H9 (cell line): ENCODE measurements at regions not wholly inside any gene's neighbourhood (a gene's known extent, or its start where the extent isn't known, plus 50 kb on each side); places are given as distances from the start of the nearest gene placed in this dataset.
A peak's percentile ranks its signal among the peaks of the same experiment; 100 is the strongest.

ENCODE experiments used
- DNase-seq: peaks from one replicate; pipeline ENCODE4 v3.0.0-alpha.2; 2017
- H2AFZ ChIP-seq: one replicate; pipeline ENCODE4 v1.6.1; 2013; ENCODE audit warnings: mild to moderate bottlenecking, low read length, control low read depth, moderate library complexity
- H2AK5ac ChIP-seq: 2 replicates; pipeline ENCODE4 v1.6.1; 2013; ENCODE audit warnings: low read length, control low read depth, mixed read lengths; ENCODE audit not compliant: insufficient read length
- H2BK120ac ChIP-seq: one replicate; pipeline ENCODE4 v1.6.1; 2013; ENCODE audit warnings: low read depth, mild to moderate bottlenecking, low read length, control low read depth, inconsistent platforms; ENCODE audit not compliant: poor library complexity, severe bottlenecking
- H2BK12ac ChIP-seq: 2 replicates; pipeline ENCODE4 v1.6.1; 2013; ENCODE audit warnings: low read length, control low read depth, mixed read lengths, low read depth; ENCODE audit not compliant: insufficient read length
- H2BK15ac ChIP-seq: 2 replicates; pipeline ENCODE4 v1.6.1; 2013; ENCODE audit warnings: low read depth, low read length, control low read depth
- H2BK20ac ChIP-seq: one replicate; pipeline ENCODE4 v1.6.1; 2013; ENCODE audit warnings: low read depth, mild to moderate bottlenecking, low read length, control low read depth, inconsistent platforms; ENCODE audit not compliant: poor library complexity, severe bottlenecking
- H2BK5ac ChIP-seq: 2 replicates; pipeline ENCODE4 v1.6.1; 2013; ENCODE audit warnings: low read length, control low read depth, mixed read lengths; ENCODE audit not compliant: insufficient read length
- H3K14ac ChIP-seq: 2 replicates; pipeline ENCODE4 v1.6.1; 2013; ENCODE audit warnings: low read length, control low read depth; ENCODE audit not compliant: insufficient read depth
- H3K18ac ChIP-seq: 2 replicates; pipeline ENCODE4 v1.6.1; 2013; ENCODE audit warnings: low read depth, mild to moderate bottlenecking, mixed read lengths, low read length, control low read depth; ENCODE audit not compliant: insufficient read length
- H3K23ac ChIP-seq: 2 replicates; pipeline ENCODE4 v1.6.1; 2013; ENCODE audit warnings: low read length, control low read depth, mixed read lengths, low read depth; ENCODE audit not compliant: insufficient read length
- H3K23me2 ChIP-seq: 2 replicates; pipeline ENCODE4 v1.6.1; 2013; ENCODE audit warnings: low read depth, mild to moderate bottlenecking, mixed read lengths, low read length, control low read depth; ENCODE audit not compliant: insufficient read length, poor library complexity, severe bottlenecking
- H3K27ac ChIP-seq: 2 replicates; pipeline ENCODE4 v1.5.1; 2013; ENCODE audit warnings: low read length, control low read depth, mixed read lengths, low read depth; ENCODE audit not compliant: insufficient read length
- H3K27me3 ChIP-seq: 2 replicates; pipeline ENCODE4 v1.6.1; 2013; ENCODE audit warnings: low read length, control low read depth, inconsistent platforms; ENCODE audit not compliant: insufficient read depth
- H3K4ac ChIP-seq: 2 replicates; pipeline ENCODE4 v1.6.1; 2013; ENCODE audit warnings: low read depth, mild to moderate bottlenecking, control low read depth, inconsistent platforms, low read length, moderate library complexity
- H3K4me1 ChIP-seq: 2 replicates; pipeline ENCODE4 v1.6.1; 2013; ENCODE audit warnings: low read length, control low read depth, inconsistent platforms; ENCODE audit not compliant: insufficient read depth
- H3K4me2 ChIP-seq: 2 replicates; pipeline ENCODE4 v1.6.1; 2013; ENCODE audit warnings: low read length, control low read depth, mixed read lengths; ENCODE audit not compliant: insufficient read length, insufficient read depth
- H3K56ac ChIP-seq: 2 replicates; pipeline ENCODE4 v1.6.1; 2013; ENCODE audit warnings: low read depth, mild to moderate bottlenecking, mixed read lengths, low read length, control low read depth; ENCODE audit not compliant: insufficient read length
- H3K79me1 ChIP-seq: 2 replicates; pipeline ENCODE4 v1.6.1; 2013; ENCODE audit warnings: low read depth, mild to moderate bottlenecking, moderate library complexity, low read length, control low read depth, inconsistent platforms; ENCODE audit not compliant: insufficient read depth, poor library complexity, severe bottlenecking
- H3K79me2 ChIP-seq: 2 replicates; pipeline ENCODE4 v1.6.1; 2013; ENCODE audit warnings: low read length, control low read depth, inconsistent platforms; ENCODE audit not compliant: insufficient read depth
- H3K9ac ChIP-seq: 2 replicates; pipeline ENCODE4 v1.6.1; 2013; ENCODE audit warnings: low read length, control low read depth, mixed read lengths; ENCODE audit not compliant: insufficient read length; ENCODE audit errors: extremely low read depth
- H3K9me3 ChIP-seq: one replicate; pipeline ENCODE4 v1.6.1; 2013; ENCODE audit warnings: low read depth, low read length, inconsistent platforms; ENCODE audit not compliant: control insufficient read depth
- H3T11ph ChIP-seq: one replicate; pipeline ENCODE4 v1.6.1; 2013; ENCODE audit warnings: mild to moderate bottlenecking, low read length, control low read depth, inconsistent platforms
- H4K20me1 ChIP-seq: one replicate; pipeline ENCODE4 v1.6.1; 2013; ENCODE audit not compliant: control insufficient read depth, insufficient read length, insufficient read depth
- H4K5ac ChIP-seq: 2 replicates; pipeline ENCODE4 v1.6.1; 2013; ENCODE audit warnings: low read depth, mild to moderate bottlenecking, mixed read lengths, low read length, control low read depth; ENCODE audit not compliant: insufficient read length
- H4K8ac ChIP-seq: replicated peaks from 2 replicates; pipeline ENCODE4 v1.6.1; 2013; ENCODE audit warnings: low read length, control low read depth, mixed read lengths, low read depth; ENCODE audit not compliant: insufficient read length
- H4K91ac ChIP-seq: 2 replicates; pipeline ENCODE4 v1.6.1; 2013; ENCODE audit warnings: low read depth, mild to moderate bottlenecking, moderate library complexity, mixed read lengths, low read length, control low read depth; ENCODE audit not compliant: insufficient read length
- H3K27ac Mint-ChIP-seq, 3 experiments: 2 replicates in 2 of 3; 3 replicates in 1 of 3; pipeline ENCODE4 v1.8.0; 2020 to 2021; ENCODE audit warnings: mixed read lengths in 3 of 3, mild to moderate bottlenecking in 1 of 3, moderate library complexity in 1 of 3
- H3K27me3 Mint-ChIP-seq: 2 replicates; pipeline ENCODE4 v1.8.0; 2021; ENCODE audit warnings: low read depth, mild to moderate bottlenecking, moderate library complexity, mixed read lengths
- H3K36me3 Mint-ChIP-seq, 3 experiments: 2 replicates in 2 of 3; 3 replicates in 1 of 3; pipeline ENCODE4 v1.8.0; 2020 to 2021; ENCODE audit warnings: low read depth in 3 of 3, mixed read lengths in 3 of 3; ENCODE audit not compliant: insufficient read depth in 1 of 3
- H3K4me1 Mint-ChIP-seq, 2 experiments: 2 replicates each; pipeline ENCODE4 v1.8.0; 2020; ENCODE audit warnings: mixed read lengths in 2 of 2
- H3K4me3 Mint-ChIP-seq, 2 experiments: 2 replicates in 1 of 2; 3 replicates in 1 of 2; pipeline ENCODE4 v1.8.0; 2020 to 2021; ENCODE audit warnings: mild to moderate bottlenecking in 2 of 2, mixed read lengths in 2 of 2, moderate library complexity in 1 of 2
- H3K9me3 Mint-ChIP-seq, 2 experiments: 2 replicates in 1 of 2; 3 replicates in 1 of 2; pipeline ENCODE4 v1.8.0; 2020; ENCODE audit warnings: mild to moderate bottlenecking in 2 of 2, mixed read lengths in 2 of 2, moderate library complexity in 1 of 2
- WGBS: extraction: QIAGEN DNeasy Blood & Tissue Kit; methylation state at CpG from one replicate; pipeline ENCODE4 v1.1.7; 2013; ENCODE audit warnings: missing lambda C conversion rate, low lambda C conversion rate, mixed read lengths; ENCODE audit not compliant: insufficient read length; ENCODE audit errors: extremely low coverage; 5-methylcytosine and 5-hydroxymethylcytosine counted together
- TF ChIP-seq, protein P1 (sequence below): fragments of 200-600 bp; sonication (generic); conservative IDR thresholded peaks from 3 replicates; pipeline ENCODE4 v1.8.0; 2021; ENCODE audit warnings: antibody characterized with exemption, mild to moderate bottlenecking

GRCh38 chr11:116263770-116264169 lies 509.0 kb downstream of the BUD13 start:
- Histone ChIP-seq H3K4ac (no peak overlapping the region), H3K18ac (no peak overlapping the region), H3K79me2 (no peaks in the 10 kb centered on the region), H2BK15ac (no peak overlapping the region), H2BK20ac (no peak overlapping the region), H3K4me1 (peaks cover 6% of the 10 kb centered on the region; the same call in 1 of the 2 replicates), H3K4me2 (no peak overlapping the region), H3K56ac (no peak overlapping the region), H3K9me3 (no peaks in the 10 kb centered on the region), H4K20me1 (no peaks in the 10 kb centered on the region), H3K27me3 (no peaks in the 10 kb centered on the region), H3T11ph (no peak overlapping the region), H3K27ac (no peak overlapping the region), H3K23me2 (no peaks in the 10 kb centered on the region), H2BK120ac (no peak overlapping the region), H4K8ac (no peak overlapping the region), H3K79me1 (no peaks in the 10 kb centered on the region), H4K5ac (no peak overlapping the region), H2BK12ac (no peak overlapping the region), H3K14ac (no peak overlapping the region), H2AFZ (no peak overlapping the region), H4K91ac (no peak overlapping the region), H2AK5ac (no peak overlapping the region), H3K9ac (no peak overlapping the region), H3K23ac (no peak overlapping the region), H2BK5ac (no peak overlapping the region)
- no peaks in the 10 kb centered on the region for H3K9me3 Mint-ChIP-seq
- H3K27ac Mint-ChIP-seq, result no peak overlapping the region
- peaks cover 18 to 23% of the 10 kb centered on the region in 2 experiments for H3K4me1 Mint-ChIP-seq
- peaks cover 0 to 2% (median 0%) of the 10 kb centered on the region in 3 experiments; a peak in 2 of 7 replicates for H3K36me3 Mint-ChIP-seq
- no CpG with 5 or more reads among the region's 8 CpGs for WGBS
- no peak overlapping the region; a peak in 1 of 5 replicates for H3K4me3 Mint-ChIP-seq
- peaks cover 10% of the 10 kb centered on the region for H3K27me3 Mint-ChIP-seq
- DNase-seq, result peak; percentile 52
- TF ChIP-seq, protein P1, sequence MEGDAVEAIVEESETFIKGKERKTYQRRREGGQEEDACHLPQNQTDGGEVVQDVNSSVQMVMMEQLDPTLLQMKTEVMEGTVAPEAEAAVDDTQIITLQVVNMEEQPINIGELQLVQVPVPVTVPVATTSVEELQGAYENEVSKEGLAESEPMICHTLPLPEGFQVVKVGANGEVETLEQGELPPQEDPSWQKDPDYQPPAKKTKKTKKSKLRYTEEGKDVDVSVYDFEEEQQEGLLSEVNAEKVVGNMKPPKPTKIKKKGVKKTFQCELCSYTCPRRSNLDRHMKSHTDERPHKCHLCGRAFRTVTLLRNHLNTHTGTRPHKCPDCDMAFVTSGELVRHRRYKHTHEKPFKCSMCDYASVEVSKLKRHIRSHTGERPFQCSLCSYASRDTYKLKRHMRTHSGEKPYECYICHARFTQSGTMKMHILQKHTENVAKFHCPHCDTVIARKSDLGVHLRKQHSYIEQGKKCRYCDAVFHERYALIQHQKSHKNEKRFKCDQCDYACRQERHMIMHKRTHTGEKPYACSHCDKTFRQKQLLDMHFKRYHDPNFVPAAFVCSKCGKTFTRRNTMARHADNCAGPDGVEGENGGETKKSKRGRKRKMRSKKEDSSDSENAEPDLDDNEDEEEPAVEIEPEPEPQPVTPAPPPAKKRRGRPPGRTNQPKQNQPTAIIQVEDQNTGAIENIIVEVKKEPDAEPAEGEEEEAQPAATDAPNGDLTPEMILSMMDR, result no peak
